Stomach (tissue), 8 donors: ENCODE measurements at regions not wholly inside any gene's neighbourhood (a gene's known extent, or its start where the extent isn't known, plus 50 kb on each side); places are given as distances from the start of the nearest gene placed in this dataset.

Source experiments
- DNase-seq, 2 donors: peaks; one replicate each; pipeline versions ENCODE4 v3.0.0 to v3.0.0-alpha.2; 2013 to 2019
- H3K27ac ChIP-seq, 5 donors: fragments of 200-600 bp in 4 of 5; sonication (generic) in 4 of 5; one replicate each; pipeline ENCODE4 v1.5.1; 2013 to 2019; ENCODE audit warnings: mild to moderate bottlenecking in 1 of 5, moderate library complexity in 1 of 5
- H3K27me3 ChIP-seq, 3 donors: fragments of 200-600 bp; sonication (generic); one replicate each; pipeline ENCODE4 v1.5.1; 2017 to 2019; ENCODE audit warnings: mixed run types in 1 of 3
- H3K36me3 ChIP-seq, 4 donors: fragments of 200-600 bp; sonication (generic); 1 replicate in 3 of 4; 2 replicates in 1 of 4; pipeline ENCODE4 v1.5.1; 2016 to 2019
- H3K4me1 ChIP-seq, 4 donors: fragments of 200-600 bp; sonication (generic); one replicate each; pipeline ENCODE4 v1.5.1; 2016 to 2019
- H3K4me3 ChIP-seq, 4 donors: fragments of 200-600 bp; sonication (generic) in 3 of 4; one replicate each; pipeline ENCODE4 v1.5.1; 2016 to 2019; ENCODE audit warnings: mild to moderate bottlenecking in 1 of 4
- H3K9me3 ChIP-seq, 4 donors: fragments of 200-600 bp; sonication (generic); one replicate each; pipeline ENCODE4 v1.5.1; 2016 to 2019
- CTCF ChIP-seq, 7 experiments: fragments of 450-650 bp in 4 of 7; fragments of 200-600 bp in 3 of 7; sonication (generic) in 3 of 7; IDR thresholded peaks; one replicate each; pipeline ENCODE4 v1.5.1; 2016 to 2019; ENCODE audit warnings: antibody characterized with exemption in 7 of 7, control low read depth in 2 of 7, mild to moderate bottlenecking in 1 of 7
- EP300 ChIP-seq: sonication (generic); formaldehyde crosslinking; IDR thresholded peaks from one replicate; pipeline ENCODE4 v1.6.1; 2017; ENCODE audit warnings: antibody characterized with exemption
- POLR2A ChIP-seq, 4 donors: fragments of 450-650 bp; IDR thresholded peaks; one replicate each; pipeline ENCODE4 v1.6.1; 2016; ENCODE audit warnings: antibody characterized with exemption in 4 of 4, control low read depth in 2 of 4, mild to moderate bottlenecking in 1 of 4, moderate library complexity in 1 of 4
- POLR2AphosphoS5 ChIP-seq, 3 donors: sonication (generic); formaldehyde crosslinking; IDR thresholded peaks; one replicate each; pipeline ENCODE4 v1.6.1; 2016; ENCODE audit warnings: antibody characterized with exemption in 3 of 3
- WGBS, 5 donors: extraction: QIAGEN DNeasy Blood & Tissue Kit in 3 of 5; methylation state at CpG; one replicate each; pipeline versions ENCODE4 v1.1.5 to v1.1.7; 2013 to 2018; 5-methylcytosine and 5-hydroxymethylcytosine counted together
- intact Hi-C: fragments of 100-400 bp; cut with DNase I; formaldehyde crosslinking; loops from one replicate; pipeline ENCODE4 v1.15.1; 2023; ENCODE audit warnings: low total_unique reads
- donor health status: healthy with polysubstance abuse.
- donor health status: Bipolar disorder and iron deficiency.
- donor health status: healthy.

- Histone ChIP-seq H3K27ac (no peak overlapping the region), H3K36me3 (no peaks in the 10 kb centered on the region), H3K27me3 (no peaks in the 10 kb centered on the region), H3K4me1 (no peaks in the 10 kb centered on the region), H3K4me3 (no peak overlapping the region), H3K9me3 (peaks cover 6 to 23% (median 15%) of the 10 kb centered on the region in 4 donors)
- DNase-seq = no peak
- TF ChIP-seq EP300 (no peak), POLR2A (IDR thresholded peaks at IDR 0.05) (no peak), POLR2AphosphoS5 (IDR thresholded peaks at IDR 0.05) (no peak), CTCF (IDR thresholded peaks at IDR 0.05) (no peak)
- 82 to 99% (median 93%) methylated on average over 1 of the region's 1 CpG for WGBS, 5 donors
- intact Hi-C loops = loop anchor here (10.0 kb wide), 1 partner anchor 60 kb away; no protein-coding TSS in a partner anchor
These were observed 871.9 kb upstream of the C9orf72 start for GRCh38 chr9:28445211-28445610.

GRCh38 chr9:28453918-28454317 lies 880.6 kb upstream of the C9orf72 start:
- Histone ChIP-seq H3K27ac (no peak overlapping the region), H3K9me3 (no peaks in the 10 kb centered on the region), H3K27me3 (no peaks in the 10 kb centered on the region), H3K36me3 (no peaks in the 10 kb centered on the region), H3K4me1 (no peaks in the 10 kb centered on the region), H3K4me3 (no peak overlapping the region)
- intact Hi-C loops = no loop called here
- DNase-seq = no peak
- WGBS, 5 donors = 80 to 87% (median 85%) methylated on average over 2 of the region's 2 CpGs
- TF ChIP-seq POLR2A (IDR thresholded peaks at IDR 0.05) = no peak
- TF ChIP-seq POLR2AphosphoS5 (IDR thresholded peaks at IDR 0.05) = no peak
- TF ChIP-seq EP300 = no peak
- no peak for TF ChIP-seq CTCF (IDR thresholded peaks at IDR 0.05)

- H3K4me1 ChIP-seq = no peaks in the 10 kb centered on the region
- no peaks in the 10 kb centered on the region for H3K9me3 ChIP-seq
- TF ChIP-seq EP300 = no peak
- TF ChIP-seq POLR2A (IDR thresholded peaks at IDR 0.05) = no peak
- no peak for TF ChIP-seq CTCF (IDR thresholded peaks at IDR 0.05)
- no peak for TF ChIP-seq POLR2AphosphoS5 (IDR thresholded peaks at IDR 0.05)
- no peaks in the 10 kb centered on the region for H3K27me3 ChIP-seq
- no peak overlapping the region for H3K4me3 ChIP-seq
- no peaks in the 10 kb centered on the region for H3K36me3 ChIP-seq
- intact Hi-C loops = no loop called here
- no peak overlapping the region for H3K27ac ChIP-seq
- DNase-seq = peak in 1 of 2 donors; percentile 50
These were observed 883.6 kb upstream of the C9orf72 start for GRCh38 chr9:28456861-28457260.

GRCh38 chr9:28464481-28465216 lies 891.4 kb upstream of the C9orf72 start:
- no peaks in the 10 kb centered on the region for H3K27me3 ChIP-seq
- no peaks in the 10 kb centered on the region for H3K36me3 ChIP-seq
- H3K4me1 ChIP-seq = no peaks in the 10 kb centered on the region
- WGBS, 5 donors = 84 to 90% (median 87%) methylated on average over 8 of the region's 8 CpGs
- no peaks in the 10 kb centered on the region for H3K9me3 ChIP-seq
- TF ChIP-seq POLR2A (IDR thresholded peaks at IDR 0.05) = no peak
- no peak for TF ChIP-seq CTCF (IDR thresholded peaks at IDR 0.05)
- TF ChIP-seq POLR2AphosphoS5 (IDR thresholded peaks at IDR 0.05) = no peak
- TF ChIP-seq EP300 = no peak
- no peak overlapping the region for H3K27ac ChIP-seq
- DNase-seq = peak in 1 of 2 donors; percentile 20
- intact Hi-C loops = no loop called here
- no peak overlapping the region for H3K4me3 ChIP-seq
